ENCODE measurements at regions not wholly inside any gene's neighbourhood (a gene's known extent, or its start where the extent isn't known, plus 50 kb on each side); places are given as distances from the start of the nearest gene placed in this dataset.
A peak's percentile ranks its signal among the peaks of the same experiment; 100 is the strongest.

GRCh38 chr1:234750922-234751627 is 141.1 kb upstream of the IRF2BP2 start (continued):
- TF ChIP-seq ILF3 (IDR thresholded peaks at IDR 0.05; ENCODE audit: borderline replicate concordance) (no peak), ZNF431 (CRISPR knock-in tag; IDR thresholded peaks at IDR 0.05) (no peak), POLR2AphosphoS2 (IDR thresholded peaks at IDR 0.05; ENCODE audit: low read length) (no peak), GATAD2A (IDR thresholded peaks at IDR 0.05) (peak; percentile 13; the same call in 1 of the 2 replicates), ELF4 (CRISPR knock-in tag; IDR thresholded peaks at IDR 0.05) (no peak), NELFE (IDR thresholded peaks at IDR 0.05; ENCODE audit: insufficient read depth, insufficient read length) (no peak), KLF16 (IDR thresholded peaks at IDR 0.05) (peak; percentile 39; the same call in 1 of the 2 replicates), ZNF41 (CRISPR knock-in tag; conservative IDR thresholded peaks at IDR 0.05) (no peak)
- TF ChIP-seq, protein P1, sequence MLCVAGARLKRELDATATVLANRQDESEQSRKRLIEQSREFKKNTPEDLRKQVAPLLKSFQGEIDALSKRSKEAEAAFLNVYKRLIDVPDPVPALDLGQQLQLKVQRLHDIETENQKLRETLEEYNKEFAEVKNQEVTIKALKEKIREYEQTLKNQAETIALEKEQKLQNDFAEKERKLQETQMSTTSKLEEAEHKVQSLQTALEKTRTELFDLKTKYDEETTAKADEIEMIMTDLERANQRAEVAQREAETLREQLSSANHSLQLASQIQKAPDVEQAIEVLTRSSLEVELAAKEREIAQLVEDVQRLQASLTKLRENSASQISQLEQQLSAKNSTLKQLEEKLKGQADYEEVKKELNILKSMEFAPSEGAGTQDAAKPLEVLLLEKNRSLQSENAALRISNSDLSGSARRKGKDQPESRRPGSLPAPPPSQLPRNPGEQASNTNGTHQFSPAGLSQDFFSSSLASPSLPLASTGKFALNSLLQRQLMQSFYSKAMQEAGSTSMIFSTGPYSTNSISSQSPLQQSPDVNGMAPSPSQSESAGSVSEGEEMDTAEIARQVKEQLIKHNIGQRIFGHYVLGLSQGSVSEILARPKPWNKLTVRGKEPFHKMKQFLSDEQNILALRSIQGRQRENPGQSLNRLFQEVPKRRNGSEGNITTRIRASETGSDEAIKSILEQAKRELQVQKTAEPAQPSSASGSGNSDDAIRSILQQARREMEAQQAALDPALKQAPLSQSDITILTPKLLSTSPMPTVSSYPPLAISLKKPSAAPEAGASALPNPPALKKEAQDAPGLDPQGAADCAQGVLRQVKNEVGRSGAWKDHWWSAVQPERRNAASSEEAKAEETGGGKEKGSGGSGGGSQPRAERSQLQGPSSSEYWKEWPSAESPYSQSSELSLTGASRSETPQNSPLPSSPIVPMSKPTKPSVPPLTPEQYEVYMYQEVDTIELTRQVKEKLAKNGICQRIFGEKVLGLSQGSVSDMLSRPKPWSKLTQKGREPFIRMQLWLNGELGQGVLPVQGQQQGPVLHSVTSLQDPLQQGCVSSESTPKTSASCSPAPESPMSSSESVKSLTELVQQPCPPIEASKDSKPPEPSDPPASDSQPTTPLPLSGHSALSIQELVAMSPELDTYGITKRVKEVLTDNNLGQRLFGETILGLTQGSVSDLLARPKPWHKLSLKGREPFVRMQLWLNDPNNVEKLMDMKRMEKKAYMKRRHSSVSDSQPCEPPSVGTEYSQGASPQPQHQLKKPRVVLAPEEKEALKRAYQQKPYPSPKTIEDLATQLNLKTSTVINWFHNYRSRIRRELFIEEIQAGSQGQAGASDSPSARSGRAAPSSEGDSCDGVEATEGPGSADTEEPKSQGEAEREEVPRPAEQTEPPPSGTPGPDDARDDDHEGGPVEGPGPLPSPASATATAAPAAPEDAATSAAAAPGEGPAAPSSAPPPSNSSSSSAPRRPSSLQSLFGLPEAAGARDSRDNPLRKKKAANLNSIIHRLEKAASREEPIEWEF (CRISPR knock-in tag; IDR thresholded peaks at IDR 0.05) = no peak
- TF ChIP-seq, protein P2, sequence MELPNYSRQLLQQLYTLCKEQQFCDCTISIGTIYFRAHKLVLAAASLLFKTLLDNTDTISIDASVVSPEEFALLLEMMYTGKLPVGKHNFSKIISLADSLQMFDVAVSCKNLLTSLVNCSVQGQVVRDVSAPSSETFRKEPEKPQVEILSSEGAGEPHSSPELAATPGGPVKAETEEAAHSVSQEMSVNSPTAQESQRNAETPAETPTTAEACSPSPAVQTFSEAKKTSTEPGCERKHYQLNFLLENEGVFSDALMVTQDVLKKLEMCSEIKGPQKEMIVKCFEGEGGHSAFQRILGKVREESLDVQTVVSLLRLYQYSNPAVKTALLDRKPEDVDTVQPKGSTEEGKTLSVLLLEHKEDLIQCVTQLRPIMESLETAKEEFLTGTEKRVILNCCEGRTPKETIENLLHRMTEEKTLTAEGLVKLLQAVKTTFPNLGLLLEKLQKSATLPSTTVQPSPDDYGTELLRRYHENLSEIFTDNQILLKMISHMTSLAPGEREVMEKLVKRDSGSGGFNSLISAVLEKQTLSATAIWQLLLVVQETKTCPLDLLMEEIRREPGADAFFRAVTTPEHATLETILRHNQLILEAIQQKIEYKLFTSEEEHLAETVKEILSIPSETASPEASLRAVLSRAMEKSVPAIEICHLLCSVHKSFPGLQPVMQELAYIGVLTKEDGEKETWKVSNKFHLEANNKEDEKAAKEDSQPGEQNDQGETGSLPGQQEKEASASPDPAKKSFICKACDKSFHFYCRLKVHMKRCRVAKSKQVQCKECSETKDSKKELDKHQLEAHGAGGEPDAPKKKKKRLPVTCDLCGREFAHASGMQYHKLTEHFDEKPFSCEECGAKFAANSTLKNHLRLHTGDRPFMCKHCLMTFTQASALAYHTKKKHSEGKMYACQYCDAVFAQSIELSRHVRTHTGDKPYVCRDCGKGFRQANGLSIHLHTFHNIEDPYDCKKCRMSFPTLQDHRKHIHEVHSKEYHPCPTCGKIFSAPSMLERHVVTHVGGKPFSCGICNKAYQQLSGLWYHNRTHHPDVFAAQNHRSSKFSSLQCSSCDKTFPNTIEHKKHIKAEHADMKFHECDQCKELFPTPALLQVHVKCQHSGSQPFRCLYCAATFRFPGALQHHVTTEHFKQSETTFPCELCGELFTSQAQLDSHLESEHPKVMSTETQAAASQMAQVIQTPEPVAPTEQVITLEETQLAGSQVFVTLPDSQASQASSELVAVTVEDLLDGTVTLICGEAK (IDR thresholded peaks at IDR 0.05) = no peak
- TF ChIP-seq, protein P2 (CRISPR knock-in tag; IDR thresholded peaks at IDR 0.05) = no peak
- TF ChIP-seq, protein P3, sequence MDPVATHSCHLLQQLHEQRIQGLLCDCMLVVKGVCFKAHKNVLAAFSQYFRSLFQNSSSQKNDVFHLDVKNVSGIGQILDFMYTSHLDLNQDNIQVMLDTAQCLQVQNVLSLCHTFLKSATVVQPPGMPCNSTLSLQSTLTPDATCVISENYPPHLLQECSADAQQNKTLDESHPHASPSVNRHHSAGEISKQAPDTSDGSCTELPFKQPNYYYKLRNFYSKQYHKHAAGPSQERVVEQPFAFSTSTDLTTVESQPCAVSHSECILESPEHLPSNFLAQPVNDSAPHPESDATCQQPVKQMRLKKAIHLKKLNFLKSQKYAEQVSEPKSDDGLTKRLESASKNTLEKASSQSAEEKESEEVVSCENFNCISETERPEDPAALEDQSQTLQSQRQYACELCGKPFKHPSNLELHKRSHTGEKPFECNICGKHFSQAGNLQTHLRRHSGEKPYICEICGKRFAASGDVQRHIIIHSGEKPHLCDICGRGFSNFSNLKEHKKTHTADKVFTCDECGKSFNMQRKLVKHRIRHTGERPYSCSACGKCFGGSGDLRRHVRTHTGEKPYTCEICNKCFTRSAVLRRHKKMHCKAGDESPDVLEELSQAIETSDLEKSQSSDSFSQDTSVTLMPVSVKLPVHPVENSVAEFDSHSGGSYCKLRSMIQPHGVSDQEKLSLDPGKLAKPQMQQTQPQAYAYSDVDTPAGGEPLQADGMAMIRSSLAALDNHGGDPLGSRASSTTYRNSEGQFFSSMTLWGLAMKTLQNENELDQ (CRISPR knock-in tag; IDR thresholded peaks at IDR 0.05; ENCODE audit: borderline replicate concordance) = no peak

All from K562 (cell line).